ENCODE measurements at regions not wholly inside any gene's neighbourhood (a gene's known extent, or its start where the extent isn't known, plus 50 kb on each side); places are given as distances from the start of the nearest gene placed in this dataset.

- TF ChIP-seq, protein P1, sequence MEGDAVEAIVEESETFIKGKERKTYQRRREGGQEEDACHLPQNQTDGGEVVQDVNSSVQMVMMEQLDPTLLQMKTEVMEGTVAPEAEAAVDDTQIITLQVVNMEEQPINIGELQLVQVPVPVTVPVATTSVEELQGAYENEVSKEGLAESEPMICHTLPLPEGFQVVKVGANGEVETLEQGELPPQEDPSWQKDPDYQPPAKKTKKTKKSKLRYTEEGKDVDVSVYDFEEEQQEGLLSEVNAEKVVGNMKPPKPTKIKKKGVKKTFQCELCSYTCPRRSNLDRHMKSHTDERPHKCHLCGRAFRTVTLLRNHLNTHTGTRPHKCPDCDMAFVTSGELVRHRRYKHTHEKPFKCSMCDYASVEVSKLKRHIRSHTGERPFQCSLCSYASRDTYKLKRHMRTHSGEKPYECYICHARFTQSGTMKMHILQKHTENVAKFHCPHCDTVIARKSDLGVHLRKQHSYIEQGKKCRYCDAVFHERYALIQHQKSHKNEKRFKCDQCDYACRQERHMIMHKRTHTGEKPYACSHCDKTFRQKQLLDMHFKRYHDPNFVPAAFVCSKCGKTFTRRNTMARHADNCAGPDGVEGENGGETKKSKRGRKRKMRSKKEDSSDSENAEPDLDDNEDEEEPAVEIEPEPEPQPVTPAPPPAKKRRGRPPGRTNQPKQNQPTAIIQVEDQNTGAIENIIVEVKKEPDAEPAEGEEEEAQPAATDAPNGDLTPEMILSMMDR (IDR thresholded peaks at IDR 0.05) = no peak
- TF ChIP-seq POLR2A (IDR thresholded peaks at IDR 0.05) = no peak
These were observed 414.1 kb downstream of the CENPC start for GRCh38 chr4:67131224-67131623.

Data from breast epithelium (tissue), 3 donors.